Tibial artery (tissue), 4 donors: ENCODE measurements at regions not wholly inside any gene's neighbourhood (a gene's known extent, or its start where the extent isn't known, plus 50 kb on each side); places are given as distances from the start of the nearest gene placed in this dataset.

Experiments used
- DNase-seq, 2 donors: peaks; one replicate each; pipeline ENCODE4 v3.0.0-alpha.2; 2019
- H3K27ac ChIP-seq, 2 donors: fragments of 200-600 bp; sonication (generic) in 1 of 2; 1 replicate in 1 of 2; 2 replicates in 1 of 2; pipeline ENCODE4 v1.5.1; 2018 to 2019; ENCODE audit warnings: mild to moderate bottlenecking in 1 of 2
- H3K27me3 ChIP-seq, 2 donors: fragments of 200-600 bp; sonication (generic) in 1 of 2; one replicate each; pipeline versions ENCODE4 v1.5.1 to v1.6.0; 2016 to 2019
- H3K36me3 ChIP-seq, 3 donors: fragments of 200-600 bp; sonication (generic) in 2 of 3; one replicate each; pipeline ENCODE4 v1.5.1; 2016 to 2019; ENCODE audit warnings: mild to moderate bottlenecking in 2 of 3
- H3K4me1 ChIP-seq, 4 donors: fragments of 200-600 bp; sonication (generic) in 2 of 4; 1 replicate in 3 of 4; 2 replicates in 1 of 4; pipeline ENCODE4 v1.5.1; 2016 to 2019
- H3K4me3 ChIP-seq, 2 donors: fragments of 200-600 bp; sonication (generic) in 1 of 2; 1 replicate in 1 of 2; 2 replicates in 1 of 2; pipeline ENCODE4 v1.5.1; 2018 to 2019; ENCODE audit warnings: mild to moderate bottlenecking in 2 of 2
- H3K9me3 ChIP-seq, 3 donors: fragments of 200-600 bp; sonication (generic) in 1 of 3; one replicate each; pipeline ENCODE4 v1.5.1; 2016 to 2019
- CTCF ChIP-seq, 2 experiments: fragments of 200-600 bp in 1 of 2; fragments of 450-650 bp in 1 of 2; IDR thresholded peaks; one replicate each; pipeline ENCODE4 v1.5.1; 2017 to 2019; ENCODE audit warnings: antibody characterized with exemption in 2 of 2, mild to moderate bottlenecking in 1 of 2, moderate library complexity in 1 of 2
- intact Hi-C: fragments of 100-400 bp; cut with DNase I; formaldehyde crosslinking; loops from one replicate; pipeline ENCODE4 v1.15.0; 2023; ENCODE audit warnings: low total_unique reads

GRCh38 chr4:181202240-181202639, 1041.0 kb upstream of the TENM3 start:
- no peaks in the 10 kb centered on the region for H3K9me3 ChIP-seq
- no peaks in the 10 kb centered on the region for H3K27me3 ChIP-seq
- TF ChIP-seq CTCF (IDR thresholded peaks at IDR 0.05): no peak
- H3K36me3 ChIP-seq: no peaks in the 10 kb centered on the region
- H3K4me1 ChIP-seq: no peaks in the 10 kb centered on the region
- no peak for DNase-seq
- intact Hi-C loops: no loop called here
- H3K4me3 ChIP-seq: no peak overlapping the region
- no peak overlapping the region for H3K27ac ChIP-seq

- intact Hi-C loops: no loop called here
- Histone ChIP-seq H3K4me3 (no peak overlapping the region), H3K27ac (no peak overlapping the region), H3K27me3 (no peaks in the 10 kb centered on the region), H3K36me3 (no peaks in the 10 kb centered on the region), H3K4me1 (no peaks in the 10 kb centered on the region), H3K9me3 (no peaks in the 10 kb centered on the region)
- TF ChIP-seq CTCF (IDR thresholded peaks at IDR 0.05): no peak
- no peak for DNase-seq
These were observed 1039.1 kb upstream of the TENM3 start for GRCh38 chr4:181204109-181204508.

GRCh38 chr4:181213551-181213950, 1029.7 kb upstream of the TENM3 start:
- DNase-seq: no peak
- no peak overlapping the region for H3K27ac ChIP-seq
- intact Hi-C loops: no loop called here
- no peaks in the 10 kb centered on the region for H3K4me1 ChIP-seq
- H3K4me3 ChIP-seq: no peak overlapping the region
- H3K9me3 ChIP-seq: no peaks in the 10 kb centered on the region
- no peaks in the 10 kb centered on the region for H3K36me3 ChIP-seq
- TF ChIP-seq CTCF (IDR thresholded peaks at IDR 0.05): no peak
- H3K27me3 ChIP-seq: no peaks in the 10 kb centered on the region

- TF ChIP-seq CTCF (IDR thresholded peaks at IDR 0.05): no peak
- DNase-seq: no peak
- intact Hi-C loops: no loop called here
- no peak overlapping the region for H3K4me3 ChIP-seq
- no peaks in the 10 kb centered on the region for H3K9me3 ChIP-seq
- no peak overlapping the region for H3K27ac ChIP-seq
- no peaks in the 10 kb centered on the region for H3K4me1 ChIP-seq
- H3K36me3 ChIP-seq: no peaks in the 10 kb centered on the region
- H3K27me3 ChIP-seq: no peaks in the 10 kb centered on the region
These were observed 1026.7 kb upstream of the TENM3 start for GRCh38 chr4:181216501-181216900.

GRCh38 chr4:181219783-181220416, 1023.3 kb upstream of the TENM3 start:
- no peaks in the 10 kb centered on the region for H3K4me1 ChIP-seq
- intact Hi-C loops: no loop called here
- H3K4me3 ChIP-seq: no peak overlapping the region
- no peaks in the 10 kb centered on the region for H3K27me3 ChIP-seq
- H3K36me3 ChIP-seq: no peaks in the 10 kb centered on the region
- no peak for DNase-seq
- no peaks in the 10 kb centered on the region for H3K9me3 ChIP-seq
- no peak for TF ChIP-seq CTCF (IDR thresholded peaks at IDR 0.05)
- H3K27ac ChIP-seq: no peak overlapping the region

- intact Hi-C loops: no loop called here
These were observed 1018.4 kb upstream of the TENM3 start for GRCh38 chr4:181224852-181225251.

More at GRCh38 chr4:181224852-181225251, 1018.4 kb upstream of the TENM3 start:
- Histone ChIP-seq H3K27ac (no peak overlapping the region), H3K9me3 (no peaks in the 10 kb centered on the region), H3K4me3 (no peak overlapping the region), H3K27me3 (no peaks in the 10 kb centered on the region), H3K4me1 (no peaks in the 10 kb centered on the region), H3K36me3 (no peaks in the 10 kb centered on the region)
- no peak for DNase-seq
- no peak for TF ChIP-seq CTCF (IDR thresholded peaks at IDR 0.05)
